UCSD-AML1 (cell line): ENCODE measurements at regions not wholly inside any gene's neighbourhood (a gene's known extent, or its start where the extent isn't known, plus 50 kb on each side); places are given as distances from the start of the nearest gene placed in this dataset.

ENCODE experiments used
- DNase-seq: peaks from one replicate; lab custom pipeline; 2025; ENCODE audit not compliant: unreplicated experiment; lab: John Stamatoyannopoulos, UW

GRCh38 chr11:92885600-92885999 is 83.9 kb upstream of the MTNR1B start:
- no peak for DNase-seq

- DNase-seq, result no peak
These were observed 83.1 kb upstream of the MTNR1B start for GRCh38 chr11:92886243-92886905.

GRCh38 chr11:92888696-92889095 is 80.8 kb upstream of the MTNR1B start:
- DNase-seq, result no peak

GRCh38 chr11:92890846-92891245 is 78.6 kb upstream of the MTNR1B start:
- no peak for DNase-seq

- no peak for DNase-seq
These were observed 76.4 kb upstream of the MTNR1B start for GRCh38 chr11:92892802-92893684.

- DNase-seq, result no peak
These were observed 75.3 kb upstream of the MTNR1B start for GRCh38 chr11:92894197-92894596.

GRCh38 chr11:92897487-92897886 is 72.0 kb upstream of the MTNR1B start:
- DNase-seq, result no peak

- DNase-seq, result no peak
These were observed 67.0 kb upstream of the MTNR1B start for GRCh38 chr11:92902417-92902816.

GRCh38 chr11:92907671-92908070 is 61.8 kb upstream of the MTNR1B start:
- DNase-seq, result no peak

GRCh38 chr11:92909214-92909613 is 60.2 kb upstream of the MTNR1B start:
- DNase-seq, result no peak

- DNase-seq, result no peak
These were observed 58.0 kb upstream of the MTNR1B start for GRCh38 chr11:92911478-92911877.

- no peak for DNase-seq
These were observed 53.9 kb upstream of the MTNR1B start for GRCh38 chr11:92915551-92915950.

GRCh38 chr11:92916299-92916698 is 53.2 kb upstream of the MTNR1B start:
- no peak for DNase-seq

- DNase-seq, result no peak
These were observed 51.5 kb upstream of the MTNR1B start for GRCh38 chr11:92917927-92918326.

GRCh38 chr11:92919048-92919447 is 50.4 kb upstream of the MTNR1B start:
- no peak for DNase-seq
